ENCODE measurements at regions not wholly inside any gene's neighbourhood (a gene's known extent, or its start where the extent isn't known, plus 50 kb on each side); places are given as distances from the start of the nearest gene placed in this dataset.

GRCh38 chr2:37795938-37796337 lies 124.5 kb upstream of the CDC42EP3 start:
- Mint-ChIP-seq H3K4me1 (peaks cover 64% of the 10 kb centered on the region), H3K9me3 (no peaks in the 10 kb centered on the region), H3K27me3 (ENCODE audit: low read depth) (no peaks in the 10 kb centered on the region), H3K36me3 (ENCODE audit: low read depth) (no peaks in the 10 kb centered on the region), H3K27ac (peak overlapping the region; percentile 57 to 84 (median 80)), H3K4me3 (no peak overlapping the region)
- no peak for TF ChIP-seq CTCF (IDR thresholded peaks at IDR 0.05; ENCODE audit: unreplicated experiment in 3 of 3)

- Mint-ChIP-seq H3K27me3 (ENCODE audit: low read depth) (no peaks in the 10 kb centered on the region), H3K4me3 (no peak overlapping the region), H3K9me3 (no peaks in the 10 kb centered on the region), H3K36me3 (ENCODE audit: low read depth) (no peaks in the 10 kb centered on the region), H3K4me1 (peaks cover 64% of the 10 kb centered on the region), H3K27ac (peak overlapping the region in 2 of 3 experiments; percentile 50 to 57)
- TF ChIP-seq CTCF (IDR thresholded peaks at IDR 0.05; ENCODE audit: unreplicated experiment in 3 of 3), result no peak
Measured at GRCh38 chr2:37796481-37796880, 125.0 kb upstream of the CDC42EP3 start.

GRCh38 chr2:37797081-37797480 lies 125.6 kb upstream of the CDC42EP3 start:
- no peak for TF ChIP-seq CTCF (IDR thresholded peaks at IDR 0.05; ENCODE audit: unreplicated experiment in 3 of 3)
- Mint-ChIP-seq H3K4me1 (peaks cover 64% of the 10 kb centered on the region), H3K4me3 (no peak overlapping the region), H3K27me3 (ENCODE audit: low read depth) (no peaks in the 10 kb centered on the region), H3K36me3 (ENCODE audit: low read depth) (no peaks in the 10 kb centered on the region), H3K9me3 (no peaks in the 10 kb centered on the region), H3K27ac (peak overlapping the region in 2 of 3 experiments; percentile 50 to 57)

GRCh38 chr2:37798315-37799005 lies 126.6 kb upstream of the RMDN2 start:
- Mint-ChIP-seq H3K27me3 (ENCODE audit: low read depth) (no peaks in the 10 kb centered on the region), H3K9me3 (no peaks in the 10 kb centered on the region), H3K4me3 (no peak overlapping the region), H3K4me1 (peaks cover 56% of the 10 kb centered on the region), H3K36me3 (ENCODE audit: low read depth) (no peaks in the 10 kb centered on the region), H3K27ac (peak overlapping the region; percentile 40 to 86 (median 65))
- no peak for TF ChIP-seq CTCF (IDR thresholded peaks at IDR 0.05; ENCODE audit: unreplicated experiment in 3 of 3)

DNA sequence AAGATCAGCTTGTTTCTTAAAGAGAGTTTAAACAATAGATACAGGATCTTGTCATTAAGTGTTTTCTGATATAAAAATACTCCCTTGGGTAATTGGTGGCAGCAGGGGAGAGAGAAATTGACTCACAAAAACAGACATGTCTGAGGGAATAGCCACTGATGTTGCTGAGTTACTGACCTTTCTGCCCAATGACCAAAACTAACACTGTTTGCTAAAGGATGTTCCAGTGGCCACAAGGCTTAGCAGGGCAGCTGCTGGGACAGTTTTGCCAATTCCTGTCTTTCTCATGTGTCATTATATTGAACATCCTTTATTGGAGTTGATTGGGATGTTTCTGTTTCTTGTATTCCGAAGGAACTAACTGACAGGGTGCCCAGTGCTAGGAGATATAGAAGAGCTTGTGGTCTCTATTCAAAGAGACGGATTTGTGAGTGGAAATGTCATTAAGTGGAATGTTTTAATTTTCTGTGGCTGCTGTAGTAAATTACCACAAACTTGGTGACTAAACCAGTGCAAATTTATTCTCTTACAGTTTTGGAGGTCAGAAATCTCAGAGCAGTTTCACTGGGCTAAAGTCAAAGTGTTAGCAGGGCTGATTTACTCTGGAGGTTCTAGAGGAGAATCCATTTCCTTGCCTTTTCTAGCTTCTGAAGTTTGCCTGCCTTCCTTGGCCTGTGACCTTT lies 124.8 kb upstream of the RMDN2 start:
- H3K9me3 Mint-ChIP-seq, result no peaks in the 10 kb centered on the region
- no peaks in the 10 kb centered on the region for H3K27me3 Mint-ChIP-seq (ENCODE audit: low read depth)
- no peaks in the 10 kb centered on the region for H3K36me3 Mint-ChIP-seq (ENCODE audit: low read depth)
- peaks cover 38% of the 10 kb centered on the region for H3K4me1 Mint-ChIP-seq
- TF ChIP-seq CTCF (IDR thresholded peaks at IDR 0.05; ENCODE audit: unreplicated experiment in 3 of 3), result no peak
- no peak overlapping the region for H3K4me3 Mint-ChIP-seq
- no peak overlapping the region for H3K27ac Mint-ChIP-seq

Measured in nephron (organoid).